ENCODE measurements at regions not wholly inside any gene's neighbourhood (a gene's known extent, or its start where the extent isn't known, plus 50 kb on each side); places are given as distances from the start of the nearest gene placed in this dataset.

DNA sequence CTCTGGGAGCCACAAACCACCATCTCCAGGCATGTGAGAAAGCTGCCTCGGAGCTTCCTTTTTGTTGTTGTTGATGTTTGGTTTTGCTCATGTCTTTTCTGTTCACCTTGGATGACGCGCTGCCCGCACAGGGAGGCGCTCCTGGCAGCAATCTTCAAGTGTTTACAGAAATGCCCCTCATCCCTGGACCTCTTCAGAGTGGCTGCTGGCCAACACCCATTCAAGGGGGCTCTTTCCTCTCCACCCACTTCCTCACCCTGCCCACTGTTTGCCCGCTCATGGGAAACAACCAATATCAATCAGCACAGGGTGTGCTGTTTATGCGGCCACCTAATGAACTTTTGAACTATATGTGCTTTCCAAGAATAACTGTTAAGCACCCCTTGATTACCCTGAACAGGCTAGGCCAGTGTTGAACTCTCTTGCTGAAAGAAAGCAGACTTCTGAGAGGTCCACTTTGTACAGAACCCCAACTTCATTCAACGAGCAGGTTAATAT is 355.1 kb upstream of the CLNK start:
- ChIA-PET POLR2A (no interaction called here), CTCF (ENCODE audit: low intra/inter-chr PET ratio) (no interaction called here)
- DNase-seq (ENCODE audit: extremely low read depth in 1 of 4, low spot score in 3 of 4), result no peak
- no peak overlapping the region for H2AFZ ChIP-seq (ENCODE audit: low read depth, low read length)
- no peak overlapping the region for H3K9ac ChIP-seq (ENCODE audit: insufficient read depth in 1 of 2, low read depth in 2 of 2, low read length in 2 of 2)
- BruUV-seq (replicated peaks), result no TSS peak
- ATAC-seq, result no peak
- H3K4me3 ChIP-seq, result no peak overlapping the region
- no peak for FAIRE-seq
- in situ Hi-C loops (cut with MboI) (no loop called here), intact Hi-C loops (cut with micrococcal nuclease) (no loop called here)
- no peaks in the 10 kb centered on the region for H3K27me3 ChIP-seq (ENCODE audit: control insufficient read depth in 2 of 2, insufficient read depth in 2 of 2, low read length in 2 of 2)
- no peaks in the 10 kb centered on the region for H3K79me2 ChIP-seq (ENCODE audit: control insufficient read depth, insufficient read depth, low read length)
- no peaks in the 10 kb centered on the region for H3K9me1 ChIP-seq (ENCODE audit: control insufficient read depth, insufficient read depth, low read length)
- no peaks in the 10 kb centered on the region for H3K36me3 ChIP-seq (ENCODE audit: control insufficient read depth, insufficient read depth, low read length)
- WGBS (ENCODE audit: insufficient coverage, low coverage, missing lambda C conversion rate), result 4% methylated on average over 8 of the region's 8 CpGs
- no peaks in the 10 kb centered on the region for H4K20me1 ChIP-seq (replicated peaks; ENCODE audit: control insufficient read depth, insufficient read depth, low read length)
- H3K27ac ChIP-seq (ENCODE audit: extremely low read depth, low read depth, low read length), result no peak overlapping the region
- H3K4me1 ChIP-seq (replicated peaks in 1 of 2; ENCODE audit: control insufficient read depth in 2 of 2, insufficient read depth in 2 of 2, low read length in 2 of 2), result no peaks in the 10 kb centered on the region
- H3K4me2 ChIP-seq (ENCODE audit: insufficient read depth, low read length), result no peak overlapping the region
- H3K9me3 ChIP-seq (replicated peaks; ENCODE audit: control insufficient read depth, insufficient read depth, low read depth, low read length), result no peaks in the 10 kb centered on the region
- TF ChIP-seq POLR2AphosphoS2 (IDR thresholded peaks at IDR 0.05; ENCODE audit: low read length) (no peak), IRF2 (CRISPR knock-in tag; IDR thresholded peaks at IDR 0.05) (no peak), FOXA1 (IDR thresholded peaks at IDR 0.05; ENCODE audit: borderline replicate concordance) (no peak), ZNF589 (CRISPR knock-in tag; IDR thresholded peaks at IDR 0.05; ENCODE audit: low read depth) (no peak), ZNF57 (CRISPR knock-in tag; IDR thresholded peaks at IDR 0.05) (no peak), ZBTB9 (CRISPR knock-in tag; IDR thresholded peaks at IDR 0.05) (no peak), ZNF175 (CRISPR knock-in tag; IDR thresholded peaks at IDR 0.05; ENCODE audit: low read depth) (no peak), SRSF9 (IDR thresholded peaks at IDR 0.05; ENCODE audit: borderline replicate concordance, low read depth, low read length) (no peak), RERE (CRISPR knock-in tag; IDR thresholded peaks at IDR 0.05; ENCODE audit: borderline replicate concordance) (no peak), ETV1 (tag; conservative IDR thresholded peaks at IDR 0.05; ENCODE audit: low read depth) (no peak), ZNF696 (CRISPR knock-in tag; conservative IDR thresholded peaks at IDR 0.05) (no peak), TRIM24 (IDR thresholded peaks at IDR 0.05) (no peak), ZNF282 (CRISPR knock-in tag; IDR thresholded peaks at IDR 0.05) (no peak), ZC3H11A (IDR thresholded peaks at IDR 0.05; ENCODE audit: low read depth, low read length) (no peak), CBX1 (IDR thresholded peaks at IDR 0.05; ENCODE audit: low read depth) (no peak), HMG20A (CRISPR knock-in tag; conservative IDR thresholded peaks at IDR 0.05) (no peak), ZNF311 (CRISPR knock-in tag; IDR thresholded peaks at IDR 0.05) (no peak)
- TF ChIP-seq, protein P1, sequence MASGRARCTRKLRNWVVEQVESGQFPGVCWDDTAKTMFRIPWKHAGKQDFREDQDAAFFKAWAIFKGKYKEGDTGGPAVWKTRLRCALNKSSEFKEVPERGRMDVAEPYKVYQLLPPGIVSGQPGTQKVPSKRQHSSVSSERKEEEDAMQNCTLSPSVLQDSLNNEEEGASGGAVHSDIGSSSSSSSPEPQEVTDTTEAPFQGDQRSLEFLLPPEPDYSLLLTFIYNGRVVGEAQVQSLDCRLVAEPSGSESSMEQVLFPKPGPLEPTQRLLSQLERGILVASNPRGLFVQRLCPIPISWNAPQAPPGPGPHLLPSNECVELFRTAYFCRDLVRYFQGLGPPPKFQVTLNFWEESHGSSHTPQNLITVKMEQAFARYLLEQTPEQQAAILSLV (tag; IDR thresholded peaks at IDR 0.05), result no peak
